ENCODE measurements at regions not wholly inside any gene's neighbourhood (a gene's known extent, or its start where the extent isn't known, plus 50 kb on each side); places are given as distances from the start of the nearest gene placed in this dataset.

DNA sequence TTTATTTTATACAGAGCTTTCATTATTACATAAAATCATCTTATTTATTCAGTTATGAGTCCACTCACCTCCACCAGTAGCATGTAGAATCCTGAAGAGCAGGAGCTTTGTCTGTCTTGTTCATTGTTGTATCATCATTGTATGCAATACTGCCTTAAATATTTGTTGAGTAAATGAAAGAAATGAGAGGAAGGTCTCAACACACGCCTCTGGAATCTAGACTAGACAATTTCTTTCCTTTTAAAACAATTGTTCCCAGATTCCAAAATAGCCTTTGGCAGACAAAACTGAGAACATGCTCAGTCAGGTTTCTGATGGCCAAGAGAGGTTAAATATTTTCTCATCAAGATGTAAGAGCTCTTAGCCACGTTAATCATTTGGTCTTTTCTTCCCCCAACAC is 173.1 kb upstream of the AGR3 start:
- Histone ChIP-seq H2BK20ac (ENCODE audit: low read depth, low read length, poor library complexity, severe bottlenecking) (no peak overlapping the region), H3T11ph (ENCODE audit: low read length) (no peak overlapping the region), H2AK5ac (ENCODE audit: insufficient read length, low read length) (no peak overlapping the region), H4K91ac (ENCODE audit: insufficient read length, low read depth, low read length) (no peak overlapping the region), H2BK5ac (ENCODE audit: insufficient read length, low read length) (no peak overlapping the region), H3K56ac (ENCODE audit: insufficient read length, low read depth, low read length) (no peak overlapping the region), H3K18ac (ENCODE audit: insufficient read length, low read depth, low read length) (no peak overlapping the region), H4K8ac (replicated peaks; ENCODE audit: insufficient read length, low read depth, low read length) (no peak overlapping the region), H4K5ac (ENCODE audit: insufficient read length, low read depth, low read length) (no peak overlapping the region), H3K4me1 (ENCODE audit: insufficient read depth, low read length) (no peaks in the 10 kb centered on the region), H3K9ac (ENCODE audit: extremely low read depth, insufficient read length, low read length) (no peak overlapping the region), H3K79me2 (ENCODE audit: insufficient read depth, low read length) (no peaks in the 10 kb centered on the region), H3K4me2 (ENCODE audit: insufficient read depth, insufficient read length, low read length) (no peak overlapping the region), H3K27me3 (ENCODE audit: insufficient read depth, low read length) (no peaks in the 10 kb centered on the region), H2BK12ac (ENCODE audit: insufficient read length, low read depth, low read length) (no peak overlapping the region), H3K9me3 (ENCODE audit: control insufficient read depth, low read depth, low read length) (no peaks in the 10 kb centered on the region), H3K79me1 (ENCODE audit: insufficient read depth, low read depth, low read length, poor library complexity, severe bottlenecking) (no peaks in the 10 kb centered on the region), H3K23ac (ENCODE audit: insufficient read length, low read depth, low read length) (no peak overlapping the region), H2BK15ac (ENCODE audit: low read depth, low read length) (no peak overlapping the region), H4K20me1 (ENCODE audit: control insufficient read depth, insufficient read depth, insufficient read length) (no peaks in the 10 kb centered on the region), H3K23me2 (ENCODE audit: insufficient read length, low read depth, low read length, poor library complexity, severe bottlenecking) (no peaks in the 10 kb centered on the region), H3K4ac (ENCODE audit: low read depth, low read length) (no peak overlapping the region), H2AFZ (ENCODE audit: low read length) (no peak overlapping the region), H3K27ac (ENCODE audit: insufficient read length, low read depth, low read length) (no peak overlapping the region), H3K14ac (ENCODE audit: insufficient read depth, low read length) (no peak overlapping the region), H2BK120ac (ENCODE audit: low read depth, low read length, poor library complexity, severe bottlenecking) (no peak overlapping the region)
- H3K9me3 Mint-ChIP-seq = peaks cover 12 to 14% of the 10 kb centered on the region in 2 experiments
- TF ChIP-seq, protein P1, sequence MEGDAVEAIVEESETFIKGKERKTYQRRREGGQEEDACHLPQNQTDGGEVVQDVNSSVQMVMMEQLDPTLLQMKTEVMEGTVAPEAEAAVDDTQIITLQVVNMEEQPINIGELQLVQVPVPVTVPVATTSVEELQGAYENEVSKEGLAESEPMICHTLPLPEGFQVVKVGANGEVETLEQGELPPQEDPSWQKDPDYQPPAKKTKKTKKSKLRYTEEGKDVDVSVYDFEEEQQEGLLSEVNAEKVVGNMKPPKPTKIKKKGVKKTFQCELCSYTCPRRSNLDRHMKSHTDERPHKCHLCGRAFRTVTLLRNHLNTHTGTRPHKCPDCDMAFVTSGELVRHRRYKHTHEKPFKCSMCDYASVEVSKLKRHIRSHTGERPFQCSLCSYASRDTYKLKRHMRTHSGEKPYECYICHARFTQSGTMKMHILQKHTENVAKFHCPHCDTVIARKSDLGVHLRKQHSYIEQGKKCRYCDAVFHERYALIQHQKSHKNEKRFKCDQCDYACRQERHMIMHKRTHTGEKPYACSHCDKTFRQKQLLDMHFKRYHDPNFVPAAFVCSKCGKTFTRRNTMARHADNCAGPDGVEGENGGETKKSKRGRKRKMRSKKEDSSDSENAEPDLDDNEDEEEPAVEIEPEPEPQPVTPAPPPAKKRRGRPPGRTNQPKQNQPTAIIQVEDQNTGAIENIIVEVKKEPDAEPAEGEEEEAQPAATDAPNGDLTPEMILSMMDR (conservative IDR thresholded peaks at IDR 0.05) = no peak
- DNase-seq = no peak
- WGBS (ENCODE audit: extremely low coverage, insufficient read length, low lambda C conversion rate) = no CpG with 5 or more reads among the region's 2 CpGs
- H3K36me3 Mint-ChIP-seq (ENCODE audit: insufficient read depth in 1 of 3, low read depth in 3 of 3) = peaks cover 11 to 15% (median 15%) of the 10 kb centered on the region in 3 experiments
- H3K4me1 Mint-ChIP-seq = no peaks in the 10 kb centered on the region
- H3K4me3 Mint-ChIP-seq = no peak overlapping the region
- H3K27me3 Mint-ChIP-seq (ENCODE audit: low read depth) = no peaks in the 10 kb centered on the region
- no peak overlapping the region for H3K27ac Mint-ChIP-seq
